Neural cell (in vitro differentiated cells): ENCODE measurements at regions not wholly inside any gene's neighbourhood (a gene's known extent, or its start where the extent isn't known, plus 50 kb on each side); places are given as distances from the start of the nearest gene placed in this dataset.

ENCODE experiments used
- EP300 ChIP-seq: fragments of 450-650 bp; conservative IDR thresholded peaks from 2 replicates; pipeline ENCODE4 v1.6.1; 2014; ENCODE audit warnings: antibody characterized with exemption, mild to moderate bottlenecking, moderate library complexity; ENCODE audit not compliant: poor library complexity, severe bottlenecking
- EZH2 ChIP-seq: fragments of 200-600, 300-800 bp; shearing (Covaris generic), sonication (generic); IDR thresholded peaks from 2 replicates; pipeline ENCODE4 v1.6.1; 2014; ENCODE audit warnings: antibody characterized with exemption, low read length, borderline replicate concordance, mild to moderate bottlenecking; ENCODE audit not compliant: insufficient read depth, poor library complexity, severe bottlenecking
- MXI1 ChIP-seq: fragments of 450-650 bp; conservative IDR thresholded peaks from 2 replicates; pipeline ENCODE4 v1.6.1; 2014; ENCODE audit warnings: antibody characterized with exemption, mild to moderate bottlenecking; ENCODE audit not compliant: poor library complexity, severe bottlenecking
- POLR2AphosphoS5 ChIP-seq: IDR thresholded peaks from 2 replicates; pipeline ENCODE4 v1.6.1; 2012
- RAD21 ChIP-seq: fragments of 450-650 bp; conservative IDR thresholded peaks from 2 replicates; pipeline ENCODE4 v1.6.1; 2014; ENCODE audit warnings: antibody characterized with exemption, mild to moderate bottlenecking, moderate library complexity
- SMC3 ChIP-seq: fragments of 450-650 bp; conservative IDR thresholded peaks from 2 replicates; pipeline ENCODE4 v1.6.1; 2014; ENCODE audit warnings: antibody characterized with exemption, mild to moderate bottlenecking, moderate library complexity; ENCODE audit not compliant: poor library complexity
- TAF1 ChIP-seq: IDR thresholded peaks from 2 replicates; pipeline ENCODE4 v1.6.1; 2012; ENCODE audit warnings: low read depth
- TF ChIP-seq, protein P1 (sequence below): fragments of 450-650 bp; IDR thresholded peaks from 2 replicates; pipeline ENCODE4 v1.5.1; 2014; ENCODE audit warnings: antibody characterized with exemption, mild to moderate bottlenecking, moderate library complexity; ENCODE audit not compliant: poor library complexity, severe bottlenecking
- TF ChIP-seq, protein P2 (sequence below): IDR thresholded peaks from 2 replicates; pipeline ENCODE4 v1.6.1; 2012; ENCODE audit warnings: borderline replicate concordance

- no peak for TF ChIP-seq EP300
- TF ChIP-seq, protein P1, sequence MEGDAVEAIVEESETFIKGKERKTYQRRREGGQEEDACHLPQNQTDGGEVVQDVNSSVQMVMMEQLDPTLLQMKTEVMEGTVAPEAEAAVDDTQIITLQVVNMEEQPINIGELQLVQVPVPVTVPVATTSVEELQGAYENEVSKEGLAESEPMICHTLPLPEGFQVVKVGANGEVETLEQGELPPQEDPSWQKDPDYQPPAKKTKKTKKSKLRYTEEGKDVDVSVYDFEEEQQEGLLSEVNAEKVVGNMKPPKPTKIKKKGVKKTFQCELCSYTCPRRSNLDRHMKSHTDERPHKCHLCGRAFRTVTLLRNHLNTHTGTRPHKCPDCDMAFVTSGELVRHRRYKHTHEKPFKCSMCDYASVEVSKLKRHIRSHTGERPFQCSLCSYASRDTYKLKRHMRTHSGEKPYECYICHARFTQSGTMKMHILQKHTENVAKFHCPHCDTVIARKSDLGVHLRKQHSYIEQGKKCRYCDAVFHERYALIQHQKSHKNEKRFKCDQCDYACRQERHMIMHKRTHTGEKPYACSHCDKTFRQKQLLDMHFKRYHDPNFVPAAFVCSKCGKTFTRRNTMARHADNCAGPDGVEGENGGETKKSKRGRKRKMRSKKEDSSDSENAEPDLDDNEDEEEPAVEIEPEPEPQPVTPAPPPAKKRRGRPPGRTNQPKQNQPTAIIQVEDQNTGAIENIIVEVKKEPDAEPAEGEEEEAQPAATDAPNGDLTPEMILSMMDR: no peak
- no peak for TF ChIP-seq EZH2
- no peak for TF ChIP-seq POLR2AphosphoS5
- TF ChIP-seq, protein P2, sequence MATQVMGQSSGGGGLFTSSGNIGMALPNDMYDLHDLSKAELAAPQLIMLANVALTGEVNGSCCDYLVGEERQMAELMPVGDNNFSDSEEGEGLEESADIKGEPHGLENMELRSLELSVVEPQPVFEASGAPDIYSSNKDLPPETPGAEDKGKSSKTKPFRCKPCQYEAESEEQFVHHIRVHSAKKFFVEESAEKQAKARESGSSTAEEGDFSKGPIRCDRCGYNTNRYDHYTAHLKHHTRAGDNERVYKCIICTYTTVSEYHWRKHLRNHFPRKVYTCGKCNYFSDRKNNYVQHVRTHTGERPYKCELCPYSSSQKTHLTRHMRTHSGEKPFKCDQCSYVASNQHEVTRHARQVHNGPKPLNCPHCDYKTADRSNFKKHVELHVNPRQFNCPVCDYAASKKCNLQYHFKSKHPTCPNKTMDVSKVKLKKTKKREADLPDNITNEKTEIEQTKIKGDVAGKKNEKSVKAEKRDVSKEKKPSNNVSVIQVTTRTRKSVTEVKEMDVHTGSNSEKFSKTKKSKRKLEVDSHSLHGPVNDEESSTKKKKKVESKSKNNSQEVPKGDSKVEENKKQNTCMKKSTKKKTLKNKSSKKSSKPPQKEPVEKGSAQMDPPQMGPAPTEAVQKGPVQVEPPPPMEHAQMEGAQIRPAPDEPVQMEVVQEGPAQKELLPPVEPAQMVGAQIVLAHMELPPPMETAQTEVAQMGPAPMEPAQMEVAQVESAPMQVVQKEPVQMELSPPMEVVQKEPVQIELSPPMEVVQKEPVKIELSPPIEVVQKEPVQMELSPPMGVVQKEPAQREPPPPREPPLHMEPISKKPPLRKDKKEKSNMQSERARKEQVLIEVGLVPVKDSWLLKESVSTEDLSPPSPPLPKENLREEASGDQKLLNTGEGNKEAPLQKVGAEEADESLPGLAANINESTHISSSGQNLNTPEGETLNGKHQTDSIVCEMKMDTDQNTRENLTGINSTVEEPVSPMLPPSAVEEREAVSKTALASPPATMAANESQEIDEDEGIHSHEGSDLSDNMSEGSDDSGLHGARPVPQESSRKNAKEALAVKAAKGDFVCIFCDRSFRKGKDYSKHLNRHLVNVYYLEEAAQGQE: no peak
- TF ChIP-seq SMC3: no peak
- TF ChIP-seq TAF1: no peak
- no peak for TF ChIP-seq MXI1
- TF ChIP-seq RAD21: no peak
Observed at GRCh38 chr16:79885320-79885719, 284.8 kb upstream of the MAF start.
